Activated T-cell treated with anti-CD3 and anti-CD28 coated beads for 4 hours (primary cell): ENCODE measurements at regions not wholly inside any gene's neighbourhood (a gene's known extent, or its start where the extent isn't known, plus 50 kb on each side); places are given as distances from the start of the nearest gene placed in this dataset.
"Not testable (repeated sequence)": the region's sequence is repeated elsewhere in the genome, so short reads cannot be mapped to it uniquely, and the experiment has no call there.

Experiments used
- DNase-seq: peaks from one replicate; pipeline ENCODE4 v3.0.0-alpha.2; 2020

GRCh38 chr1:38497921-38498656 lies 361.5 kb downstream of the RRAGC start:
- DNase-seq = no peak

DNA sequence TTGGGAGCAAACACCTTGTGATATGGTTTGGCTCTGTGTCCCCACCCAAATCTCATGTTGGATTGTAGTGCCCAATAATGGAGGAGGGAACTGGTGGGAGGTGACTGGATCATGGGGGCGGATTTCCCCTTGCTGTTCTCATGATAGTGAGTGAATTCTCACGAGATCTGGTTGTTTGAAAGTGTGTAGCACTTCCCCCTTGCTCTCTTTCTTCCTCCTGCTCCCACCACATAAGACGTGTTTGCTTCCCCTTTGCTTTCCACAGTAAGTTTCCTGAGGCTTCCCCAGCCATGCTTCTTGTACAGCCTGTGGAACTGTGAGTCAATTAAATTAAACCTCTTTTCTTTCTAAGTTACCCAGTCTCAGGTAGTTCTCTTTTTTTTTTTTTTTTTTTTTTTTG lies 366.3 kb downstream of the RRAGC start:
- not testable (repeated sequence) for DNase-seq

GRCh38 chr1:38489844-38490270 lies 369.7 kb downstream of the RRAGC start:
- peak; percentile 9 for DNase-seq

- no peak for DNase-seq
Observed at GRCh38 chr1:38488162-38488898, 371.2 kb downstream of the RRAGC start.

DNA sequence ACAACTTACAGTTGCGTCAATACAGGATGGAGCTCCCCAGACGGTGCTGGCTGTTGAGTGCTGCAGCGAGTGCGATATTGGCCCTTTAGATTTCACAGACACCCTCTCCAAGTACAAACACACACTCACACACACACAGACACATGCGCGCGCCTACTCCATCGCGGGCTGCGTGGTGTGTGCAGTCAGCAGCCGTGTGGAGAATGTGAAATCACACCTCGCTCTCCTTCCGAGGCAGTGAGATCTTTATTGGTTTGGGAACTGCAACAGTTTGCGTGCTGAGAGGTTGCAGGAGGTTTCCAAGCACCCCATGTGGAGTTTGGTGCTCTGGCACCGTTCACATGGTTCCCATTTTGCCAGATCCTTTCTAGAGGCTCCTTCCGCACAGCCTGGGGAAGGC lies 372.2 kb downstream of the RRAGC start:
- DNase-seq = no peak

GRCh38 chr1:38486085-38486484 lies 373.5 kb downstream of the RRAGC start:
- no peak for DNase-seq

GRCh38 chr1:38481871-38482826 lies 377.4 kb downstream of the RRAGC start:
- no peak for DNase-seq

GRCh38 chr1:38479662-38480061 lies 379.9 kb downstream of the RRAGC start:
- not testable (repeated sequence) for DNase-seq

DNA sequence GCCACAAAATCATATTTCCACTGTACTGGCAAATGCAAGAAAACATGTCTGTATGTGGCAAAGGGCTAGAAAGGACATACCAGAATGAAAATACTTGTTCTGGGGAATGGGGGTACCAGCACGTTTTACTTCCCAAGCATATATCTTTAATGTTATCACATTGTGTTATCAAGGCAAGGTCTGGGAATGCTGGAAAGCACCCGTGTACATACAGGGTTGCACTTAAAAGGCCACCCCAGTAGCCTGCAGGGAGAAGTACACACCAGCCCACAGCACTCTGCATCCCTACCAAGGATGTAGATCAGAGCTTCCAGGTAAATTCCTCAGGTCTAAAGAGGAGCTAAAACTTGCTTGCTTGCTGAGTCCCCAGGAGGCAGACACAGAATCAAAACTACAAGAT lies 381.8 kb downstream of the RRAGC start:
- DNase-seq = no peak

- no peak for DNase-seq
Observed at GRCh38 chr1:38476850-38477178, 382.8 kb downstream of the RRAGC start.

GRCh38 chr1:38476111-38476849 lies 383.3 kb downstream of the RRAGC start:
- no peak for DNase-seq

DNA sequence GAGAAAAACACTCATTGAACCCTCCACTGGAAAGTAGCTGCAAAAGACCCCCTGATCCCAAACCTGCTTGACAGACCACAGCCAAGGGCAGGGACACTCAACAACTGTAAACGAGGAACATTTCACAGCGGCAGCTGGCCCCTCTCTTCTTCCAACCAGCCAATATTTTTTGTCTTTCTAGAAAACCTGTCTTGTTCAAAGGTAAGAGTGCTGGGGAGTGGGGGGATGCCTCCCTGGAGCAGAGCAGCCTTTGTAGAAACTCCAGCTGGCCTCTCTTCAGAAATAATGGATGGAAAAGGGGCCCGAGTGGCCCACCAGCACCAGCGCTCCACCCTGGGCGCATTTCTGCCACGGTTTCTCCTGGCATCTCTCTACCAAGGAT lies 384.0 kb downstream of the RRAGC start:
- DNase-seq = no peak

DNA sequence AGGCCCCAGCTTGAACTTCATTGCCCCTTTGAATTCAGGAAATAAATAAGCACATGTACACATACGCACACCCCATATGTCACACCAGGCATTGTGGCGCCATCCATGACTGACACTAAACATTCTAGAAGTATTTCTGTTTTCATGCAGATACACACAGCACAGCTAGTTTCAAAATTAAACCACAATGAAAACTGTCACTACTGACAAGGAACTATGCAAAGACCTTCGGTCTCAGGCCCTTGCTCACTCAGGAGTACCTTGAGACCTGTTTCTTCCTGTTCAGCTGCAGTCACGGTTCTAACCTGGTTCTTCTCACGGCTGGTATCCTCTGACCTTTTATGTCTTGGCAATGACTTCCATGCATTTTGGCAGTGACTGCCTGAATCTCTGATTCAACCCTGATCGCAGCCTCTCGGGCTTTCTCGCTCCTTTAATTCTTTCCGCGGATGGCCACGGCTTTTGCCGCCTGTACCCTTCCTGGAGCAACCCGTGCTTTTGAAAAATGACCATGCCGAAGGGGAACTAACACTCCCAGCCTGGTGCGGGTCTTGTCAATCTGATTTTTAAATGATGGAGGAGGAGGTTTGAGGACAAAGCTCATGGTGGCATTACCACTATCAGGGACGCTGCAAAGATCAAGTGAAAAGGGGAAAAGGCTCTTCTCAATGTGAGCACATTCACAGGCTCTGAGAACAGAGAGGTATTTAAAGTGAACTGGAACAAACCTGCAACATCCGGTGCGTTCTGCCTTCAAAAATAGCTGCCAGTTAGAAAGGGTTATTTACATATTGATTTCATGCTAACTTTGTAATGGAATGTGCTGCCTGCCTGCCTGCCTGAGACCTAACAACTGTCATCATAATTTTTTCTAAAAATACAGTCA lies 384.6 kb downstream of the RRAGC start:
- no peak for DNase-seq

DNA sequence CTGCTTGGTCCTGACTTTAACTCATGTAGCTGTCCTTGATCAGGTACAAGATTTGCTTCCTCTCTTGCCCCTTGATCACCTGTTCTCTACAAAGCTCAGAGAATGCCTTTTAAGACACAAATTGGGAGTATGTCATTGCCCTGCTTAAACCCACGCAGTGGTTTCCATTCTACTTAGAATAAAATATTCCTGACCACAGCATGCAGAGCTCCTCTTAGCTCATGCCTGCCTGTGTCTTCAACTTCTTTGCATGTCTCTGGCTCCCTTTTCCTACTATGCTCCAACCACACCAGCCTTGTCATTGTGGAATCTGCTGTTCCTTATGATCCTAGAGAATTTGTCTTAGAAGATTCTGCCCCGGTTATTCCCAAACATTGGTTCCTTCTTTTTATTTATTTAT lies 393.1 kb downstream of the RRAGC start:
- no peak for DNase-seq

DNA sequence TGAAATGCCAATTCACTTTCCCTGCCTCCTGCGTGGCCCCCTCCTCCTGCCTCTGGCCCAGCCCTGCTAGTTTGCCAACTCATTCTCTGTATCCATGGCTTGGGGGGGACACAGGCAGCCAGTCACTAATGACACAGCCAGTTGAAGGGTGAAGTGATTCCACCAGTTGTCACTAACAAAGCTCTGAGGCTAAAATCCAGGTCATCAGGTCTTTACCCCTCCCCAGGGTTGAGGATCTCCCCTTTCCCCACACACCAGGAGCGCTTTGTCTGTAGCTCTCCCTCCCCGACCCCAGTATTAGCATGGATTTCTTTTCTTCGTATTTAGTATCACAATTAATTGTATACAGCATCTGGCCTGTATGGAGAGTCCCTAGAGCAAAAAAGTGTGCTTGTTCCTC lies 394.1 kb downstream of the RRAGC start:
- no peak for DNase-seq

DNA sequence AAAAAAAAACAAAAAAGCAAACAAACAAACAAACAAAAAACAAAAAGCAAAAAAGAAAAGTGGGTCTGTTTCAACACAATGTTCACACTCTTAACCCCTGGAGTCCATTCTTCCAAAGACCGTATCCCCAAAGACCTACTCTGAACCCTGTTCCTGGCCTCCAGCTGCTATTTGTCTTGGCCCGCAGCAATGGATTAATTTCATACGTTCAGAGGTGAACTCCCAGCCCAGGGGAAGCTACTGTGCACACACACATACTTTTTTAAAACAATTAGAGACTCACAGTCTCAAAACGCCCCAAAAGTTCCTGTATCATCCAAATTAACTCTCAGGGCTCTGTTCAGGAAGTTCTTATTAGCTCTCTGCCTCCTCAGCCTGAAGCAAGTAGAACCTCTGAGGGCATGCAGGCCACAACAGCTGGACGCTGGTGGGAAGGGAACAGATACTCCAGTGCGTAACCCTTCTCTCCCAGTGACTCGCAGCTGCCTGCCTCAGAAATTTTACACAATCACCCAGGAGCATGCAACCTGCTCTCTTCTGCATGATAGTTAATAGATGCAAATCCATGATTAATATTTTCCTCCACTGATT lies 395.4 kb downstream of the RRAGC start:
- DNase-seq = no peak

- no peak for DNase-seq
Observed at GRCh38 chr1:38463074-38463473, 396.5 kb downstream of the RRAGC start.

GRCh38 chr1:38456531-38456876 lies 403.1 kb downstream of the RRAGC start:
- no peak for DNase-seq

GRCh38 chr1:38455829-38456530 lies 403.6 kb downstream of the RRAGC start:
- DNase-seq = no peak

DNA sequence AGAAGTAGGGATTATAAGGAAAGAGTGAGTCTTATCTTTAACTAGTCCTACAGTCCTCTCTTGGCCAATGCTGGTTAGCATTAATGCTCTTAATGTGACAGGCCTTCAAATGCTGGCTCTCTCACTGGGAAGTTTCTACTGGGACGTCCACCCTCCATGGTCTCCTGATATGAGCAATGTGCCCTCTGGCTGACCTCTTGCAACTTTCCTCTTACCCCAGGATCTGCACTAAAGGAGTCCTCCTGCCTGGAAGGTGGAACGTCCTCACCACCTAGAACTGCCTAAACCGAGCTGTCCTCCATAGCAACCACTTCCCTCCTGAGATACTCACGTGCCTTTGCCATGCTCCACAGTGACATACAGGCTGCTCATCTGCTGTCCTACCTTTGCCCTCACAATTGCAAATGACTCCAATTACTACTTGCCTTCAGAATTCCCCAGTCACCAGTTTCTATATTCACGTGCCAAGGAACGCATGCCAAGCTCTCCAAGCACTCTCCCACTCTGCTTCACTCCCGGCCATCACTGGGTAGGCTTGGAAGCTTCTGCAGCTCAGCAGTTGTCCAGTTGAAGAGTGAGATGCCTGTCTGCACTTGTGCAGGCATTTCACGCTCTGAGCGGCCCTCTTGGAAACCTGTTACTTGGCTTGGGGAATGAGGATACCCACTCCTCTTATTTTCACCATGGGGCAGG lies 404.7 kb downstream of the RRAGC start:
- no peak for DNase-seq
